ENCODE measurements at regions not wholly inside any gene's neighbourhood (a gene's known extent, or its start where the extent isn't known, plus 50 kb on each side); places are given as distances from the start of the nearest gene placed in this dataset.
"Not testable (repeated sequence)": the region's sequence is repeated elsewhere in the genome, so short reads cannot be mapped to it uniquely, and the experiment has no call there.

GRCh38 chr16:18217741-18218140 is 118.8 kb downstream of the NPIPA8 start:
- TF ChIP-seq CTCF (conservative IDR thresholded peaks at IDR 0.05; ENCODE audit: low read length); EZH2phosphoT487 (IDR thresholded peaks at IDR 0.05; ENCODE audit: borderline replicate concordance, low read depth, low read length): not testable (repeated sequence)
